Suprapubic skin (tissue), 3 donors: ENCODE measurements at regions not wholly inside any gene's neighbourhood (a gene's known extent, or its start where the extent isn't known, plus 50 kb on each side); places are given as distances from the start of the nearest gene placed in this dataset.

ENCODE experiments used
- CTCF ChIP-seq, 2 donors: fragments of 200-600 bp in 1 of 2; fragments of 450-650 bp in 1 of 2; sonication (generic) in 1 of 2; IDR thresholded peaks; one replicate each; pipeline ENCODE4 v1.5.1; 2016 to 2019; ENCODE audit warnings: antibody characterized with exemption in 2 of 2, mild to moderate bottlenecking in 1 of 2, moderate library complexity in 1 of 2
- POLR2A ChIP-seq, 2 donors: fragments of 450-650 bp; IDR thresholded peaks; one replicate each; pipeline ENCODE4 v1.6.1; 2017; ENCODE audit warnings: antibody characterized with exemption in 2 of 2, mild to moderate bottlenecking in 2 of 2, moderate library complexity in 2 of 2

GRCh38 chr14:66330228-66330627, 155.9 kb upstream of the CCDC196 start:
- TF ChIP-seq CTCF (IDR thresholded peaks at IDR 0.05) = no peak
- no peak for TF ChIP-seq POLR2A (IDR thresholded peaks at IDR 0.05)
